K562 (cell line): ENCODE measurements at regions not wholly inside any gene's neighbourhood (a gene's known extent, or its start where the extent isn't known, plus 50 kb on each side); places are given as distances from the start of the nearest gene placed in this dataset.

Experiments
- ATAC-seq: fragments of 200-7000 bp; cut with Tn5 transposase; 3 replicates; pipeline ENCODE4 v1.9.1; 2020; ENCODE audit warnings: moderate library complexity
- BruUV-seq: library from RNA; stranded (reverse); fragments of 400-500 nt; replicated peaks from 2 replicates; lab custom pipeline; 2021; lab: Mats Ljungman, UMichigan
- CTCF ChIA-PET: fragments of 300-600 bp; formaldehyde crosslinking; extraction: SDS; loops from one replicate; lab custom pipeline; 2021; ENCODE audit warnings: low intra/inter-chr PET ratio; lab: Yijun Ruan, JAX
- POLR2A ChIA-PET: fragments of 300-600, 350-650 bp; sonication (Branson Sonifier 250); formaldehyde crosslinking; extraction: SDS; loops from one replicate; lab custom pipeline; 2021; ENCODE audit warnings: antibody characterized with exemption, inconsistent platforms; lab: Yijun Ruan, JAX
- DNase-seq, 4 experiments: peaks; one replicate each; pipeline versions ENCODE4 v3.0.0 to v3.0.0-alpha.2; 2011 to 2018; ENCODE audit warnings: low spot score in 3 of 4, mixed read lengths in 3 of 4; ENCODE audit errors: extremely low read depth in 1 of 4
- FAIRE-seq: peaks from 2 replicates; lab custom pipeline; 2011; peaks lifted over from hg19 to GRCh38; lab: Jason Lieb, UNC
- H2AFZ ChIP-seq: 2 replicates; pipeline ENCODE4 v1.6.0; 2011; ENCODE audit warnings: low read depth, low read length, control low read depth, inconsistent platforms
- H3K27ac ChIP-seq: fragments of 200-600 bp; 3 replicates; pipeline ENCODE4 v1.8.0; 2011; ENCODE audit warnings: low read depth, mild to moderate bottlenecking, control low read depth, inconsistent platforms, low read length, moderate library complexity, mixed read lengths; ENCODE audit errors: extremely low read depth
- H3K27me3 ChIP-seq, 2 experiments: fragments of 300-600 bp in 1 of 2; 2 replicates in 1 of 2; 3 replicates in 1 of 2; pipeline versions ENCODE4 v1.6.0 to v1.8.0; 2011; ENCODE audit warnings: inconsistent platforms in 2 of 2, low read length in 2 of 2, mild to moderate bottlenecking in 1 of 2, mixed read lengths in 1 of 2, moderate library complexity in 1 of 2; ENCODE audit not compliant: control insufficient read depth in 2 of 2, insufficient read depth in 2 of 2
- H3K36me3 ChIP-seq: fragments of 300-600 bp; 3 replicates; pipeline ENCODE4 v1.8.0; 2011; ENCODE audit warnings: mild to moderate bottlenecking, low read length, inconsistent platforms; ENCODE audit not compliant: control insufficient read depth, insufficient read depth
- H3K4me1 ChIP-seq, 2 experiments: fragments of 200-600 bp in 1 of 2; replicated peaks in 1 of 2; 2 replicates in 1 of 2; 3 replicates in 1 of 2; pipeline versions ENCODE4 v1.5.1 to v1.8.0; 2011; ENCODE audit warnings: inconsistent platforms in 2 of 2, low read length in 2 of 2, mild to moderate bottlenecking in 1 of 2, mixed read lengths in 1 of 2, moderate library complexity in 1 of 2; ENCODE audit not compliant: control insufficient read depth in 2 of 2, insufficient read depth in 2 of 2
- H3K4me2 ChIP-seq: 2 replicates; pipeline ENCODE4 v1.6.1; 2011; ENCODE audit warnings: low read length, control low read depth, inconsistent platforms, mixed read lengths; ENCODE audit not compliant: insufficient read depth
- H3K4me3 ChIP-seq: fragments of 200-600 bp; sonication (generic), shearing (Covaris generic); 2 replicates; pipeline ENCODE4 v1.5.1; 2016; ENCODE audit warnings: control low read depth, inconsistent platforms
- H3K79me2 ChIP-seq: fragments of 200-600 bp; 3 replicates; pipeline ENCODE4 v1.8.0; 2011; ENCODE audit warnings: low read length, inconsistent platforms; ENCODE audit not compliant: control insufficient read depth, insufficient read depth
- H3K9ac ChIP-seq, 2 experiments: 2 replicates each; pipeline versions ENCODE4 v1.6.0 to v1.6.1; 2011; ENCODE audit warnings: low read depth in 2 of 2, low read length in 2 of 2, control low read depth in 1 of 2, inconsistent platforms in 1 of 2, mild to moderate bottlenecking in 1 of 2, mixed read lengths in 1 of 2; ENCODE audit not compliant: insufficient read depth in 1 of 2
- H3K9me1 ChIP-seq: one replicate; pipeline ENCODE4 v1.6.0; 2011; ENCODE audit warnings: inconsistent platforms, mild to moderate bottlenecking, low read length, moderate library complexity; ENCODE audit not compliant: control insufficient read depth, insufficient read depth
- H3K9me3 ChIP-seq: replicated peaks from 2 replicates; pipeline ENCODE4 v1.5.1; 2011; ENCODE audit warnings: low read depth, low read length, inconsistent platforms; ENCODE audit not compliant: control insufficient read depth, insufficient read depth
- H4K20me1 ChIP-seq: replicated peaks from 2 replicates; pipeline ENCODE4 v1.6.1; 2011; ENCODE audit warnings: low read length, inconsistent platforms, mixed read lengths; ENCODE audit not compliant: control insufficient read depth, insufficient read depth
- ESRRA ChIP-seq: fragments of 450-650 bp; IDR thresholded peaks from 2 replicates; pipeline ENCODE4 v1.6.1; 2014; ENCODE audit warnings: low read depth, mild to moderate bottlenecking, moderate library complexity, borderline replicate concordance
- KLF13 ChIP-seq: fragments of 450-650 bp; IDR thresholded peaks from 2 replicates; pipeline ENCODE4 v1.6.1; 2016; ENCODE audit warnings: missing genetic modification characterization, low read depth, mild to moderate bottlenecking, missing compliant biosample characterization, moderate library complexity, borderline replicate concordance
- MAZ ChIP-seq, 2 experiments: fragments of 450-650 bp in 1 of 2; sonication (generic) in 1 of 2; formaldehyde crosslinking; IDR thresholded peaks in 1 of 2; conservative IDR thresholded peaks in 1 of 2; 2 replicates each; pipeline versions ENCODE4 v1.4.0 to v1.5.0; 2020; ENCODE audit warnings: mild to moderate bottlenecking in 1 of 2, missing genetic modification reagents in 1 of 2
- NCOA2 ChIP-seq, 2 experiments: fragments of 450-650 bp; IDR thresholded peaks; 2 replicates each; pipeline ENCODE4 v1.6.1; 2018; ENCODE audit warnings: mild to moderate bottlenecking in 2 of 2, moderate library complexity in 1 of 2; ENCODE audit not compliant: partially characterized antibody in 2 of 2
- PML ChIP-seq: IDR thresholded peaks from 2 replicates; pipeline ENCODE4 v1.6.1; 2012; ENCODE audit warnings: low read length, inconsistent platforms
- PRMT5 ChIP-seq: sonication (generic); formaldehyde crosslinking; IDR thresholded peaks from 2 replicates; pipeline ENCODE4 v1.5.0; 2020; ENCODE audit warnings: missing genetic modification reagents
- RFX1 ChIP-seq: fragments of 450-650 bp; IDR thresholded peaks from 2 replicates; pipeline ENCODE4 v1.6.1; 2016; ENCODE audit warnings: mild to moderate bottlenecking, moderate library complexity
- RFX5 ChIP-seq: IDR thresholded peaks from 2 replicates; pipeline ENCODE4 v1.6.1; 2011; ENCODE audit warnings: low read depth, mild to moderate bottlenecking, improper control_type of control experiment, low read length
- SNRNP70 ChIP-seq: fragments of 200-400 bp; formaldehyde crosslinking; optimal IDR thresholded peaks from 2 replicates; pipeline ENCODE3; 2017; ENCODE audit warnings: low read depth, low read length
- TCF7 ChIP-seq: sonication (generic); IDR thresholded peaks from 2 replicates; pipeline ENCODE4 v1.6.1; 2016; ENCODE audit warnings: antibody characterized with exemption, borderline replicate concordance
- ZEB2 ChIP-seq: fragments of 450-650 bp; IDR thresholded peaks from 2 replicates; pipeline ENCODE4 v1.6.1; 2016
- WGBS: fragments of 100-300 bp; shearing (Covaris generic); methylation state at CpG from one replicate; pipeline ENCODE4 v1.1.6; 2016; ENCODE audit warnings: low coverage, mixed read lengths; ENCODE audit not compliant: insufficient coverage; ENCODE audit errors: missing lambda C conversion rate; 5-methylcytosine and 5-hydroxymethylcytosine counted together
- in situ Hi-C: fragments of 300-500 bp; cut with MboI; formaldehyde crosslinking; loops from 4 replicates; pipeline ENCODE4 v1.15.0; 2018; ENCODE audit warnings: inconsistent platforms, mixed read lengths
- intact Hi-C: fragments of 100-400 bp; cut with micrococcal nuclease; formaldehyde crosslinking; loops from 2 replicates; pipeline ENCODE4 v1.14.2; 2022
- TF ChIP-seq, protein P1 (sequence below): fragments of 450-650 bp; IDR thresholded peaks from 2 replicates; pipeline ENCODE4 v1.6.1; 2016
- TF ChIP-seq, protein P2 (sequence below): fragments of 450-650 bp; formaldehyde crosslinking; IDR thresholded peaks from 2 replicates; pipeline ENCODE4 v1.4.0; 2020; ENCODE audit warnings: mild to moderate bottlenecking
- TF ChIP-seq, protein P3 (sequence below): sonication (generic); formaldehyde crosslinking; IDR thresholded peaks from 2 replicates; pipeline ENCODE4 v1.8.1; 2023; ENCODE audit warnings: mild to moderate bottlenecking, missing genetic modification reagents

DNA sequence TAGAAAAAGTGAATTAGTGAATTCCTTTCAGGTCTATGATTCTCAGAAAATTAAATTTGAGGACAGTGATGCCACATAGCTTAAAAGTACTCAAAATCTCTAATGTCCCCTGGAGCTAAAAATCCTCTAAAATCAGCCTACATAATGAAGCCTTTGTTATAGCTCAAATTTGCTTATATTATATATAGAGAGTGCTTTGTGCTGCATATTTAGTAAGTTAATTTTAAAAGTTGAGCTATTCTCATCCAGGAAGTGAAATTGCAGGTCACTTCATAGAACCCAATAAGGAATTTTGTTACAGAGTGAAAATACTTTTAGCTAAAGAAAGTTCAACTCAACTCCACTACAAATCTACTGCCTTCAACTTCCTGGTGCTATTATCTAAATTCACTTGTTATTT is 507.5 kb upstream of the MAP3K7 start:
- Histone ChIP-seq H3K4me2 (no peak overlapping the region), H3K9me1 (no peaks in the 10 kb centered on the region), H3K4me1 (no peaks in the 10 kb centered on the region), H2AFZ (no peak overlapping the region), H4K20me1 (no peaks in the 10 kb centered on the region), H3K36me3 (no peaks in the 10 kb centered on the region), H3K9me3 (no peaks in the 10 kb centered on the region), H3K79me2 (no peaks in the 10 kb centered on the region), H3K27me3 (no peaks in the 10 kb centered on the region), H3K4me3 (no peak overlapping the region), H3K27ac (no peak overlapping the region), H3K9ac (no peak overlapping the region)
- ChIA-PET CTCF (no interaction called here), POLR2A (interaction anchor here (0.8 kb wide), 1 partner anchor 13 kb away, joined by 3 read pairs; no protein-coding TSS in a partner anchor)
- in situ Hi-C loops, result no loop called here
- FAIRE-seq, result no peak
- ATAC-seq, result no peak
- BruUV-seq, result no TSS peak
- intact Hi-C loops, result no loop called here
- no peak for DNase-seq
- no peak for TF ChIP-seq PML
- no peak for TF ChIP-seq ESRRA
- TF ChIP-seq TCF7, result no peak
- no peak for TF ChIP-seq KLF13
- TF ChIP-seq RFX1, result no peak
- TF ChIP-seq, protein P1, sequence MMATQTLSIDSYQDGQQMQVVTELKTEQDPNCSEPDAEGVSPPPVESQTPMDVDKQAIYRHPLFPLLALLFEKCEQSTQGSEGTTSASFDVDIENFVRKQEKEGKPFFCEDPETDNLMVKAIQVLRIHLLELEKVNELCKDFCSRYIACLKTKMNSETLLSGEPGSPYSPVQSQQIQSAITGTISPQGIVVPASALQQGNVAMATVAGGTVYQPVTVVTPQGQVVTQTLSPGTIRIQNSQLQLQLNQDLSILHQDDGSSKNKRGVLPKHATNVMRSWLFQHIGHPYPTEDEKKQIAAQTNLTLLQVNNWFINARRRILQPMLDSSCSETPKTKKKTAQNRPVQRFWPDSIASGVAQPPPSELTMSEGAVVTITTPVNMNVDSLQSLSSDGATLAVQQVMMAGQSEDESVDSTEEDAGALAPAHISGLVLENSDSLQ, result no peak

DNA sequence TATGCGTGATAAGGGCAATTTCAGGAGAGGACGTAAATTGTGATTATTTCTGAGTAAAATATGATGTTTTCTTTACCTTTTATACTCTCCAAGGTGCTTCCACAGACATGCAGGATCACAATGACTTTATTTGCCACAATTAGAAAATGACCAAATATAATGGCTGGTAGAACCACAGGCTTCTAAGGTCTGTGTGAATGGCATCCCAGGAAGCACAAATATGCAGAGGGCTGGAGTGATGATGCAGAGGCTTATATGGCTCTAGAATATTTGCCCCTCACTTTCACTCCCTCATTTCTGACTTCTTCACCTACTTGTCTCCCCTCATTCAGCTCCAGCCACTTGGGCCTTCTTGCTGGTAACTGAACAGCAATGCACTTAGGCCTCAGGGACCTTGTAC is 502.1 kb upstream of the MAP3K7 start:
- H2AFZ ChIP-seq, result no peak overlapping the region
- no peaks in the 10 kb centered on the region for H3K36me3 ChIP-seq
- no peaks in the 10 kb centered on the region for H4K20me1 ChIP-seq
- ATAC-seq (no peak), DNase-seq (no peak), FAIRE-seq (no peak)
- no TSS peak for BruUV-seq
- no peak overlapping the region for H3K27ac ChIP-seq
- 3% methylated on average over 2 of the region's 2 CpGs for WGBS
- intact Hi-C loops, result no loop called here
- in situ Hi-C loops, result no loop called here
- H3K79me2 ChIP-seq, result no peaks in the 10 kb centered on the region
- H3K4me3 ChIP-seq, result no peak overlapping the region
- CTCF ChIA-PET, result no interaction called here
- H3K9me3 ChIP-seq, result no peaks in the 10 kb centered on the region
- POLR2A ChIA-PET, result no interaction called here
- no peaks in the 10 kb centered on the region for H3K9me1 ChIP-seq
- no peaks in the 10 kb centered on the region for H3K4me1 ChIP-seq
- H3K4me2 ChIP-seq, result no peak overlapping the region
- H3K9ac ChIP-seq, result no peak overlapping the region
- H3K27me3 ChIP-seq, result no peaks in the 10 kb centered on the region
- TF ChIP-seq RFX5 (no peak), PRMT5 (no peak), SNRNP70 (no peak), NCOA2 (IDR thresholded peaks at IDR 0.05; ENCODE audit: partially characterized antibody in 2 of 2) (no peak), ZEB2 (no peak), MAZ (CRISPR knock-in tag; conservative IDR thresholded peaks at IDR 0.05 in 1 of 2, IDR thresholded peaks at IDR 0.05 in 1 of 2) (no peak)
- TF ChIP-seq, protein P2, sequence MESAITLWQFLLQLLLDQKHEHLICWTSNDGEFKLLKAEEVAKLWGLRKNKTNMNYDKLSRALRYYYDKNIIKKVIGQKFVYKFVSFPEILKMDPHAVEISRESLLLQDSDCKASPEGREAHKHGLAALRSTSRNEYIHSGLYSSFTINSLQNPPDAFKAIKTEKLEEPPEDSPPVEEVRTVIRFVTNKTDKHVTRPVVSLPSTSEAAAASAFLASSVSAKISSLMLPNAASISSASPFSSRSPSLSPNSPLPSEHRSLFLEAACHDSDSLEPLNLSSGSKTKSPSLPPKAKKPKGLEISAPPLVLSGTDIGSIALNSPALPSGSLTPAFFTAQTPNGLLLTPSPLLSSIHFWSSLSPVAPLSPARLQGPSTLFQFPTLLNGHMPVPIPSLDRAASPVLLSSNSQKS, result no peak
- TF ChIP-seq, protein P3, sequence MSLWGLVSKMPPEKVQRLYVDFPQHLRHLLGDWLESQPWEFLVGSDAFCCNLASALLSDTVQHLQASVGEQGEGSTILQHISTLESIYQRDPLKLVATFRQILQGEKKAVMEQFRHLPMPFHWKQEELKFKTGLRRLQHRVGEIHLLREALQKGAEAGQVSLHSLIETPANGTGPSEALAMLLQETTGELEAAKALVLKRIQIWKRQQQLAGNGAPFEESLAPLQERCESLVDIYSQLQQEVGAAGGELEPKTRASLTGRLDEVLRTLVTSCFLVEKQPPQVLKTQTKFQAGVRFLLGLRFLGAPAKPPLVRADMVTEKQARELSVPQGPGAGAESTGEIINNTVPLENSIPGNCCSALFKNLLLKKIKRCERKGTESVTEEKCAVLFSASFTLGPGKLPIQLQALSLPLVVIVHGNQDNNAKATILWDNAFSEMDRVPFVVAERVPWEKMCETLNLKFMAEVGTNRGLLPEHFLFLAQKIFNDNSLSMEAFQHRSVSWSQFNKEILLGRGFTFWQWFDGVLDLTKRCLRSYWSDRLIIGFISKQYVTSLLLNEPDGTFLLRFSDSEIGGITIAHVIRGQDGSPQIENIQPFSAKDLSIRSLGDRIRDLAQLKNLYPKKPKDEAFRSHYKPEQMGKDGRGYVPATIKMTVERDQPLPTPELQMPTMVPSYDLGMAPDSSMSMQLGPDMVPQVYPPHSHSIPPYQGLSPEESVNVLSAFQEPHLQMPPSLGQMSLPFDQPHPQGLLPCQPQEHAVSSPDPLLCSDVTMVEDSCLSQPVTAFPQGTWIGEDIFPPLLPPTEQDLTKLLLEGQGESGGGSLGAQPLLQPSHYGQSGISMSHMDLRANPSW, result no peak
